DOHH2 (cell line): ENCODE measurements at regions not wholly inside any gene's neighbourhood (a gene's known extent, or its start where the extent isn't known, plus 50 kb on each side); places are given as distances from the start of the nearest gene placed in this dataset.

Experiments
- H3F3A ChIP-seq: fragments of 200-600 bp; sonication (generic), shearing (Covaris generic); 2 replicates; pipeline ENCODE4 v1.6.0; 2016; ENCODE audit warnings: antibody characterized with exemption, mild to moderate bottlenecking; ENCODE audit not compliant: control insufficient read depth, insufficient read depth
- H3K27ac ChIP-seq: fragments of 200-600 bp; sonication (generic); 2 replicates; pipeline ENCODE4 v1.5.1; 2014; ENCODE audit warnings: low read depth, mild to moderate bottlenecking, low read length, moderate library complexity
- H3K27me3 ChIP-seq: fragments of 200-600 bp; sonication (generic); 2 replicates; pipeline ENCODE4 v1.6.1; 2014; ENCODE audit warnings: mild to moderate bottlenecking, low read length, mixed read lengths; ENCODE audit not compliant: control insufficient read depth
- H3K36me3 ChIP-seq: fragments of 200-600 bp; sonication (generic); 2 replicates; pipeline ENCODE4 v1.6.1; 2014; ENCODE audit warnings: mild to moderate bottlenecking, low read length, moderate library complexity, mixed read lengths; ENCODE audit not compliant: control insufficient read depth
- H3K4me1 ChIP-seq: fragments of 200-600 bp; sonication (generic); 2 replicates; pipeline ENCODE4 v1.6.1; 2014; ENCODE audit warnings: mild to moderate bottlenecking, low read length, mixed read lengths; ENCODE audit not compliant: control insufficient read depth
- H3K4me2 ChIP-seq: fragments of 200-600 bp; sonication (generic); 2 replicates; pipeline ENCODE4 v1.6.0; 2014; ENCODE audit warnings: mild to moderate bottlenecking, low read length, moderate library complexity
- H3K4me3 ChIP-seq: fragments of 200-600 bp; sonication (generic); 2 replicates; pipeline ENCODE4 v1.5.1; 2014; ENCODE audit warnings: mild to moderate bottlenecking, low read length, mixed read lengths
- H3K79me2 ChIP-seq: fragments of 200-600 bp; sonication (generic); 2 replicates; pipeline ENCODE4 v1.6.1; 2014; ENCODE audit warnings: mild to moderate bottlenecking, low read length, mixed read lengths; ENCODE audit not compliant: control insufficient read depth
- H3K9me2 ChIP-seq: fragments of 200-600 bp; sonication (generic); replicated peaks from 2 replicates; pipeline ENCODE4 v1.6.1; 2014; ENCODE audit warnings: mild to moderate bottlenecking, low read length, mixed read lengths; ENCODE audit not compliant: control insufficient read depth
- H3K9me3 ChIP-seq: fragments of 200-600 bp; sonication (generic); 2 replicates; pipeline ENCODE4 v1.6.1; 2014; ENCODE audit warnings: antibody characterized with exemption, low read length, mixed read lengths; ENCODE audit not compliant: control insufficient read depth, insufficient read depth
- H4K20me1 ChIP-seq: fragments of 200-600 bp; sonication (generic); 2 replicates; pipeline ENCODE4 v1.6.0; 2014; ENCODE audit warnings: low read depth, mild to moderate bottlenecking, antibody characterized with exemption, low read length, moderate library complexity; ENCODE audit not compliant: control insufficient read depth, insufficient read depth
- EZH2phosphoT487 ChIP-seq: fragments of 200-600 bp; sonication (generic); IDR thresholded peaks from 2 replicates; pipeline ENCODE4 v1.6.1; 2017; ENCODE audit warnings: borderline replicate concordance, mild to moderate bottlenecking, antibody characterized with exemption, low read length, moderate library complexity, mixed read lengths
- TF ChIP-seq, protein P1 (sequence below): fragments of 200-600 bp; sonication (generic); IDR thresholded peaks from one replicate; pipeline ENCODE4 v1.5.1; 2014; ENCODE audit warnings: antibody characterized with exemption, mild to moderate bottlenecking, low read depth, low read length; ENCODE audit not compliant: poor library complexity, severe bottlenecking

DNA sequence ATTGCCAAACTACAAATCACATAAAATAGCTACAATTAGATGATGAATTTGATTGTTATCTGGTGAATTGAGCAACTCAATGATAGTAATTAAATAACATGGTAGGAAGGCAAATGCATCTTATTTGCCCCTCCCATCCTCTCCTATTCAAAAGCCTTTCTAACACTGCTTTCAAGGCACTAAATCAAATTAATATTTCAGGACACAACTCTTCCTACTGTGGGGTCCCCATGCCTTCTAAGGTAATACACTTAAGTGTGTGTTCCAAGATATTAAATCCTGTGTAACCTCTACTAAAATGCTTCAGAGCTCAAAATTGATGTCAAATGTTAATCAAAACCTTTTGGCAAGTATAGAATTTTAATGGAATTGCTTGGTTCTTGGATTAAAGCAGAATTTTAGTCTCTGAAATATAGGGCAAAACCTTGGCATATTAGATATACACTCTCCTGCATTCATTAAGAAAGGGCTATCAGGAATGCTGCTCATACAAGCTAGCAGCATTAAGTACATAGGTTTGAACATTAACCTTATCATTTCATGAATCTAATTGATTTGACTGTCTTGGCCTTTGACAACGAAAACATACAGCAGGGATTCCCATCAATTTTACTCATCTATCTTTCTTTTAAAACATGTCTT lies 371.8 kb upstream of the GALNTL6 start:
- no peaks in the 10 kb centered on the region for H4K20me1 ChIP-seq
- no peak for TF ChIP-seq EZH2phosphoT487
- TF ChIP-seq, protein P1, sequence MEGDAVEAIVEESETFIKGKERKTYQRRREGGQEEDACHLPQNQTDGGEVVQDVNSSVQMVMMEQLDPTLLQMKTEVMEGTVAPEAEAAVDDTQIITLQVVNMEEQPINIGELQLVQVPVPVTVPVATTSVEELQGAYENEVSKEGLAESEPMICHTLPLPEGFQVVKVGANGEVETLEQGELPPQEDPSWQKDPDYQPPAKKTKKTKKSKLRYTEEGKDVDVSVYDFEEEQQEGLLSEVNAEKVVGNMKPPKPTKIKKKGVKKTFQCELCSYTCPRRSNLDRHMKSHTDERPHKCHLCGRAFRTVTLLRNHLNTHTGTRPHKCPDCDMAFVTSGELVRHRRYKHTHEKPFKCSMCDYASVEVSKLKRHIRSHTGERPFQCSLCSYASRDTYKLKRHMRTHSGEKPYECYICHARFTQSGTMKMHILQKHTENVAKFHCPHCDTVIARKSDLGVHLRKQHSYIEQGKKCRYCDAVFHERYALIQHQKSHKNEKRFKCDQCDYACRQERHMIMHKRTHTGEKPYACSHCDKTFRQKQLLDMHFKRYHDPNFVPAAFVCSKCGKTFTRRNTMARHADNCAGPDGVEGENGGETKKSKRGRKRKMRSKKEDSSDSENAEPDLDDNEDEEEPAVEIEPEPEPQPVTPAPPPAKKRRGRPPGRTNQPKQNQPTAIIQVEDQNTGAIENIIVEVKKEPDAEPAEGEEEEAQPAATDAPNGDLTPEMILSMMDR: no peak
- H3K4me3 ChIP-seq: no peak overlapping the region
- H3K36me3 ChIP-seq: no peaks in the 10 kb centered on the region
- no peaks in the 10 kb centered on the region for H3K27me3 ChIP-seq
- H3K79me2 ChIP-seq: no peaks in the 10 kb centered on the region
- H3F3A ChIP-seq: no peaks in the 10 kb centered on the region
- H3K27ac ChIP-seq: no peak overlapping the region
- no peaks in the 10 kb centered on the region for H3K4me1 ChIP-seq
- no peak overlapping the region for H3K4me2 ChIP-seq
- no peaks in the 10 kb centered on the region for H3K9me2 ChIP-seq
- H3K9me3 ChIP-seq: no peaks in the 10 kb centered on the region

- no peak for TF ChIP-seq EZH2phosphoT487
- TF ChIP-seq, protein P1: no peak
- no peaks in the 10 kb centered on the region for H3F3A ChIP-seq
- no peak overlapping the region for H3K27ac ChIP-seq
- H3K9me3 ChIP-seq: no peaks in the 10 kb centered on the region
- no peaks in the 10 kb centered on the region for H3K79me2 ChIP-seq
- H3K9me2 ChIP-seq: no peaks in the 10 kb centered on the region
- H3K27me3 ChIP-seq: no peaks in the 10 kb centered on the region
- no peaks in the 10 kb centered on the region for H3K36me3 ChIP-seq
- H4K20me1 ChIP-seq: no peaks in the 10 kb centered on the region
- H3K4me3 ChIP-seq: no peak overlapping the region
- no peak overlapping the region for H3K4me2 ChIP-seq
- no peaks in the 10 kb centered on the region for H3K4me1 ChIP-seq
Observed at GRCh38 chr4:171433674-171434073, 379.5 kb upstream of the GALNTL6 start.

- no peak for TF ChIP-seq EZH2phosphoT487
- TF ChIP-seq, protein P1: no peak
- no peaks in the 10 kb centered on the region for H3K4me1 ChIP-seq
- no peaks in the 10 kb centered on the region for H3F3A ChIP-seq
- H3K27ac ChIP-seq: no peak overlapping the region
- no peaks in the 10 kb centered on the region for H3K27me3 ChIP-seq
- no peak overlapping the region for H3K4me2 ChIP-seq
- no peak overlapping the region for H3K4me3 ChIP-seq
- no peaks in the 10 kb centered on the region for H3K9me2 ChIP-seq
- H3K9me3 ChIP-seq: no peaks in the 10 kb centered on the region
- H4K20me1 ChIP-seq: no peaks in the 10 kb centered on the region
- H3K36me3 ChIP-seq: no peaks in the 10 kb centered on the region
- no peaks in the 10 kb centered on the region for H3K79me2 ChIP-seq
Observed at GRCh38 chr4:171432536-171432935, 380.7 kb upstream of the GALNTL6 start.

DNA sequence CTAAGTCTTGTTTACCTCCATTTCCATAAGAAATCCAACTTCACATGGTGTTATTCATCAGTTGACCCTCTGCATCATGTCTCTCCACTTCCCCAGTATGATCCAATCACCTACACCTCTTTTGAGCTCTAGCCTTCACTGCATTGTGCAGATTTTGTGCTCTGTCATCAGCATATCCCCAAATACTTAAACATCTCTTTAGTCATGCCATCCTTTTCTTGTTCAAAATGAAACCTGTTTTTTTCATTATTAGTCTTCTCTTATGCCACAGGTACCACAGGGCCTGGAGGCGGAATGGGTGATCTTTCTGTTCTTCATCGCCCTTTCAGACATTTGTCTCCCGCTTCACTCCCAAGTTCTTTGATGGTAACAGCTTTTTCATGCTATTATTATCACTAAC lies 382.7 kb upstream of the GALNTL6 start:
- Histone ChIP-seq H3K27me3 (no peaks in the 10 kb centered on the region), H3K9me3 (no peaks in the 10 kb centered on the region), H4K20me1 (no peaks in the 10 kb centered on the region), H3K36me3 (no peaks in the 10 kb centered on the region), H3K4me2 (no peak overlapping the region), H3K4me1 (no peaks in the 10 kb centered on the region), H3F3A (no peaks in the 10 kb centered on the region), H3K27ac (no peak overlapping the region), H3K79me2 (no peaks in the 10 kb centered on the region), H3K4me3 (no peak overlapping the region), H3K9me2 (no peaks in the 10 kb centered on the region)
- TF ChIP-seq, protein P1: no peak
- no peak for TF ChIP-seq EZH2phosphoT487
